Ishikawa (cell line): ENCODE measurements at regions not wholly inside any gene's neighbourhood (a gene's known extent, or its start where the extent isn't known, plus 50 kb on each side); places are given as distances from the start of the nearest gene placed in this dataset.

Experiments
- CEBPB ChIP-seq: IDR thresholded peaks from 2 replicates; pipeline ENCODE4 v1.6.1; 2012
- CREB1 ChIP-seq: IDR thresholded peaks from 2 replicates; pipeline ENCODE4 v1.6.1; 2012; ENCODE audit warnings: low read depth
- EGR1 ChIP-seq: IDR thresholded peaks from 2 replicates; pipeline ENCODE4 v1.6.1; 2012
- EP300 ChIP-seq: IDR thresholded peaks from 2 replicates; pipeline ENCODE4 v1.6.1; 2012; ENCODE audit warnings: borderline replicate concordance
- FOXM1 ChIP-seq: IDR thresholded peaks from 2 replicates; pipeline ENCODE4 v1.6.1; 2012; ENCODE audit warnings: low read depth, borderline replicate concordance
- NFIC ChIP-seq: IDR thresholded peaks from 2 replicates; pipeline ENCODE4 v1.6.1; 2012
- RAD21 ChIP-seq: IDR thresholded peaks from 2 replicates; pipeline ENCODE4 v1.6.1; 2012; ENCODE audit warnings: low read depth
- TAF1 ChIP-seq: IDR thresholded peaks from 2 replicates; pipeline ENCODE4 v1.6.1; 2012; ENCODE audit warnings: low read depth, mild to moderate bottlenecking
- TCF12 ChIP-seq: IDR thresholded peaks from 2 replicates; pipeline ENCODE4 v1.6.1; 2012; ENCODE audit warnings: low read depth
- TEAD4 ChIP-seq: IDR thresholded peaks from 2 replicates; pipeline ENCODE4 v1.6.1; 2012
- USF1 ChIP-seq: IDR thresholded peaks from 2 replicates; pipeline ENCODE4 v1.6.1; 2012
- YY1 ChIP-seq: IDR thresholded peaks from 2 replicates; pipeline ENCODE4 v1.6.1; 2012; ENCODE audit warnings: low read depth
- ZBTB7A ChIP-seq: IDR thresholded peaks from 2 replicates; pipeline ENCODE4 v1.6.1; 2012; ENCODE audit warnings: low read depth
- TF ChIP-seq, protein P1 (sequence below): IDR thresholded peaks from 2 replicates; pipeline ENCODE4 v1.6.1; 2012; ENCODE audit warnings: low read depth, mild to moderate bottlenecking
- TF ChIP-seq, protein P2 (sequence below): IDR thresholded peaks from 2 replicates; pipeline ENCODE4 v1.6.1; 2012

DNA sequence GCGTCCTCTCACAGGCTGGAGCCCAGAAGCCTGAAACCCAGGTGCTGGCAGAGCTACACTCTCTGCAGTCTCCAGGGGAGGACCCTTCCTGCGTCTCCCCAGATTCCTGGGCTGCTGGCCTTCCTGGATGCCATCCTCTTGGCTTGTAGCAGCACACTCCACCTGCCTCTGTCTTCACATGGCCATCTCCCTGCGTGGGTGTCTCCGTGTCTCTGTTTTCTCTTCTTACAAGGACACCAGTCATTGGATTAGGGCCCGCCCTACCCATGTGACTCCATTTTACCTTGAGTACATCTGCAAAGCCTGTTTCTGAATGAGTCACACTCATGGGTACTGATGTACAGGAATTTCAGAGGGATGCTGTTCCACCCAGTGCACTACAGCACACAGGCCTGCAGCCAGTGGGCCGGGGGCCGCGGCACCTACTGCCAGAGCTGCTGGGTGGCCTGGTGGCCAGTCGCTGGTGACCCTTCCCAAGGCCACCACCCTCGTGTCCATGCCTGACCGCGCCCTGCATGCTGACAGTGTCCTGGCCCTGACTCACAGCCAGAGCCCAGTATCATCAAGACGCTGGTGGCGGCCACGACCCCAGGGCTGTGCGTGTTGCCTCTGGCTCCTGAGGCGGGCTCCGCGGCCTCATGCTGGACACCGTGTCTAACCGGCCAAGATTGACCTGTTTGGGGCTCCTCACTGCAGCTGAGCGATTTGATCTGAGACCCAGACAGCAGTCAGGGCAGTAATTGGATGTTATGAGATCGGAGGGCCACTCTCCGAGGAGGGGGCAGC lies 63.6 kb upstream of the NKX1-1 start:
- TF ChIP-seq USF1 (peak; percentile 33; the same call in 1 of the 2 replicates), ZBTB7A (no peak)

GRCh38 chr4:1469043-1469442 lies 62.8 kb upstream of the NKX1-1 start:
- TF ChIP-seq EGR1 (no peak), USF1 (no peak), CEBPB (no peak), NFIC (no peak), TCF12 (no peak), FOXM1 (no peak), EP300 (no peak), CREB1 (no peak), TEAD4 (no peak), YY1 (no peak), RAD21 (no peak), ZBTB7A (no peak), TAF1 (no peak)
- TF ChIP-seq, protein P1, sequence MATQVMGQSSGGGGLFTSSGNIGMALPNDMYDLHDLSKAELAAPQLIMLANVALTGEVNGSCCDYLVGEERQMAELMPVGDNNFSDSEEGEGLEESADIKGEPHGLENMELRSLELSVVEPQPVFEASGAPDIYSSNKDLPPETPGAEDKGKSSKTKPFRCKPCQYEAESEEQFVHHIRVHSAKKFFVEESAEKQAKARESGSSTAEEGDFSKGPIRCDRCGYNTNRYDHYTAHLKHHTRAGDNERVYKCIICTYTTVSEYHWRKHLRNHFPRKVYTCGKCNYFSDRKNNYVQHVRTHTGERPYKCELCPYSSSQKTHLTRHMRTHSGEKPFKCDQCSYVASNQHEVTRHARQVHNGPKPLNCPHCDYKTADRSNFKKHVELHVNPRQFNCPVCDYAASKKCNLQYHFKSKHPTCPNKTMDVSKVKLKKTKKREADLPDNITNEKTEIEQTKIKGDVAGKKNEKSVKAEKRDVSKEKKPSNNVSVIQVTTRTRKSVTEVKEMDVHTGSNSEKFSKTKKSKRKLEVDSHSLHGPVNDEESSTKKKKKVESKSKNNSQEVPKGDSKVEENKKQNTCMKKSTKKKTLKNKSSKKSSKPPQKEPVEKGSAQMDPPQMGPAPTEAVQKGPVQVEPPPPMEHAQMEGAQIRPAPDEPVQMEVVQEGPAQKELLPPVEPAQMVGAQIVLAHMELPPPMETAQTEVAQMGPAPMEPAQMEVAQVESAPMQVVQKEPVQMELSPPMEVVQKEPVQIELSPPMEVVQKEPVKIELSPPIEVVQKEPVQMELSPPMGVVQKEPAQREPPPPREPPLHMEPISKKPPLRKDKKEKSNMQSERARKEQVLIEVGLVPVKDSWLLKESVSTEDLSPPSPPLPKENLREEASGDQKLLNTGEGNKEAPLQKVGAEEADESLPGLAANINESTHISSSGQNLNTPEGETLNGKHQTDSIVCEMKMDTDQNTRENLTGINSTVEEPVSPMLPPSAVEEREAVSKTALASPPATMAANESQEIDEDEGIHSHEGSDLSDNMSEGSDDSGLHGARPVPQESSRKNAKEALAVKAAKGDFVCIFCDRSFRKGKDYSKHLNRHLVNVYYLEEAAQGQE: no peak
- TF ChIP-seq, protein P2, sequence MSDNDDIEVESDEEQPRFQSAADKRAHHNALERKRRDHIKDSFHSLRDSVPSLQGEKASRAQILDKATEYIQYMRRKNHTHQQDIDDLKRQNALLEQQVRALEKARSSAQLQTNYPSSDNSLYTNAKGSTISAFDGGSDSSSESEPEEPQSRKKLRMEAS: no peak

DNA sequence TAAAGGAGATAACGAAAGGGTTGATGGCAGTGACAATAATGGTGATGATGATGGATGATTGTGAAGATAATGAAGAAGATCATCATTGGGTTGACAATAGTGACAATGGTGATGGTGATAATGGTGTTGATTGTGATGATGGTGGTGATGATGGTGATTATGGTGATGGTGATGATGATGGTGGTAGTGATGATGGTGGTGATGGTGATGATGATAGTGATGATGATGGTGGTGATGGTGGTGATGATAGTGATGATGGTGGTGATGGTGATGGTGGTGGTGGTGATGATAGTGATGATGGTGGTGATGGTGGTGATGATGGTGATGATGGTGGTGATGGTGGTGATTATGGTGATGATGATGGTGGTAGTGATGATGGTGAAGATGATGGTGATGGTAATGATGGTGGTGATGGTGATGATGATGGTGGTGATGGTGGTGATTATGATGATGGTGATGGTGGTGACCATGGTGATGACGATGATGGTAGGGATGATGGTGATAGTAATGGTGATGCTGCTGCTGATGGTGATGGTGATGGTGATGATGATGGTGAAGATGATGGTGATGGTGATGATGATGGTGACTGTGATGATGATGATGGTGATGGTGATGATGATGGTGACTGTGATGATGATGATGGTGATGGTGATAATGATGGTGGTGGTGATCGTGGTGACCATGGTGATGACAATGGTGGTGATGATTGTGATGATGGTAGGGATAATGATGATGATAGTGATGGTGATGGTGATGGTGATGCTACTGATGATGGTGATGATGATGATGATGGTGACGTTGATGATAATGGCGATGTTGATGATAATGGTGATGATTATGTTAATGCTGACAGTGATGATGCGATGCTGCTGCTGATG lies 61.6 kb upstream of the NKX1-1 start:
- TF ChIP-seq USF1 (no peak), TEAD4 (no peak), EGR1 (no peak), RAD21 (no peak), ZBTB7A (no peak), CREB1 (no peak), EP300 (no peak), YY1 (no peak), TAF1 (no peak), NFIC (no peak), TCF12 (no peak), FOXM1 (no peak)

DNA sequence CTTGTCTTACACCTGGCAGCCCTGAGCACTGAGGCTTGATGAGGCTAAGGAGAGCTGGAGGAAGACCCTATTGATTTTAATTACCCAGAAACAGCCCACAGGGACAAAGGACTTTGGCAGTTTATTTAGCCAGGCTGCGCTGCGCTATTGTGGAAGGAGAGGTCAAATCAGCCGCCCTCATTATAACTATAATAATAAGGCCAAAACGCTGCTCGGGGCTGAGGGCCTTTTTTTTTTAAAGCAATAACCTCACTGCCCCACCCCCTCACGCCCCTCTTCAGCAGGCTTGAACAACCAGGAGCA lies 60.6 kb upstream of the NKX1-1 start:
- TF ChIP-seq FOXM1 (no peak), RAD21 (no peak), CEBPB (no peak), EGR1 (no peak), TCF12 (no peak), YY1 (no peak), EP300 (no peak), NFIC (no peak), TEAD4 (no peak), TAF1 (no peak), ZBTB7A (no peak)
- TF ChIP-seq, protein P2: no peak
- TF ChIP-seq, protein P1: no peak
